HG03135 (cell line): ENCODE measurements at regions not wholly inside any gene's neighbourhood (a gene's known extent, or its start where the extent isn't known, plus 50 kb on each side); places are given as distances from the start of the nearest gene placed in this dataset.
"Not testable (repeated sequence)": the region's sequence is repeated elsewhere in the genome, so short reads cannot be mapped to it uniquely, and the experiment has no call there.

ENCODE experiments used
- ATAC-seq: cut with Tn5 transposase; IDR thresholded peaks from one replicate; pipeline ENCODE4 v1.9.1; 2021; ENCODE audit warnings: mild to moderate bottlenecking, moderate library complexity; ENCODE audit not compliant: unreplicated experiment

DNA sequence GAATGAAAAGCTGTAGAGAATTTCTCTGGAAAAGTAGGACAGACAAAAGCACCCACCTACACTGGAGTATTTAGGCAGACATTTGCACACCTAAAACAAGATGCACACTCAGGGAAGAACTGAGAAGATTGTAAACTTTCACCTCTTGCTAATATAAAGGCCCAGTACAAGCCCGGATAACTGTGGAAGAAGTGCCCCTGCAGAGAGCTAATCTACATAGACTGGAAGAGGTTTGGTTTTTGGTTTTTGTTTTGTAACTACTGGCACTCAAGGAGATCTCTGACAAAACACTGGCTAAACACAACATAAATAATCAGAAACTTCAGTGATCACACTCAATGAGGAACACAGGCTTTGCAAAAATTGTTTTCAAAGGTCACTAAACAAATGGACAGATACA lies 782.2 kb upstream of the SLC8A1 start:
- ATAC-seq = no peak

DNA sequence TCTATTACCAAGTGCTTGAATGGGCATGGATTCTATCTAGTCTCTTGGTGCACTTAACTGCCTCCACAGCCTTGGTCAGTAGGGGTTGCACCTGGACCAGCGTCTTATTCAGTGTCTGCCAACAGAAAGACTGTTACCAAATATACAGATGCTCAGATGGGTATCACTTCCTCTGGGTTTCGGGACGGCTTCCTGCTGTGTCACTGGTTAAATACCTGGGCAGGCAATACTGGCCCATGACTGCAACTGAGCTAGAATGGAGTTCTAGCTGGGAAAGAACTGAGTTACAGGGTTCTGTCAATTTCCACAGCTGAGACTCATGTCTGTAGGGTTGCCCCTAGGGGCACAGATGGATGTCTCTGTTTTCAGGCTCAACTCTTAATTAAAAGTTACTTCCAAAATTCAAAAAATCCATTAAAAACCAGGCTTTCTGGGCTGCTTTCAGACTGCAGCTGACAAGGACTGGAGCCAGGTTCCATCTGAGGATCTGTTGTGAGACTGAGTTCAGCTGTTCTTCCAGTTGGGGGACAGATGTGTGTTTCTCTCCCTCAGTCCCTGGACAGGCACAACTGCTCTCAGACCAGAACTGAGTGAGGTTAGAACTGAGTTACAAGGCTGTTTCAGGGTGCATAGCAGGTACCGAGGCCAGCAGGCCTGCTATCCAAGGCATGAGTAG lies 789.6 kb upstream of the SLC8A1 start:
- ATAC-seq = no peak

DNA sequence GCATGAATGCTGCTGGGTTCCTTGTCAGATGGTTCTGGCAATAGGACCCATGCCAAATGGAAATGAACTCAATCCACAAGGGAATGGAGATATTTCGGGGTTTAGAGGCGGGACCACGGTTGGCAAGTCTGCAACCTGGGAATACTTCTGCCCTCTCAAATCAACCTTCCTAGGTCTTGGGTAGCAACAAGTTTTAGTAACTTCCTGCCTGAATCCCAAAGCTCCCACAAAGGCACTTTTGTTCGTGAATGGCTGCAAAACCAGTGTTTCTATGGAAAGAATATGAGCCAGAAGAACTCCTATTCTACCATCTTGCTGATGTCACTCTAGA lies 790.1 kb upstream of the SLC8A1 start:
- no peak for ATAC-seq

DNA sequence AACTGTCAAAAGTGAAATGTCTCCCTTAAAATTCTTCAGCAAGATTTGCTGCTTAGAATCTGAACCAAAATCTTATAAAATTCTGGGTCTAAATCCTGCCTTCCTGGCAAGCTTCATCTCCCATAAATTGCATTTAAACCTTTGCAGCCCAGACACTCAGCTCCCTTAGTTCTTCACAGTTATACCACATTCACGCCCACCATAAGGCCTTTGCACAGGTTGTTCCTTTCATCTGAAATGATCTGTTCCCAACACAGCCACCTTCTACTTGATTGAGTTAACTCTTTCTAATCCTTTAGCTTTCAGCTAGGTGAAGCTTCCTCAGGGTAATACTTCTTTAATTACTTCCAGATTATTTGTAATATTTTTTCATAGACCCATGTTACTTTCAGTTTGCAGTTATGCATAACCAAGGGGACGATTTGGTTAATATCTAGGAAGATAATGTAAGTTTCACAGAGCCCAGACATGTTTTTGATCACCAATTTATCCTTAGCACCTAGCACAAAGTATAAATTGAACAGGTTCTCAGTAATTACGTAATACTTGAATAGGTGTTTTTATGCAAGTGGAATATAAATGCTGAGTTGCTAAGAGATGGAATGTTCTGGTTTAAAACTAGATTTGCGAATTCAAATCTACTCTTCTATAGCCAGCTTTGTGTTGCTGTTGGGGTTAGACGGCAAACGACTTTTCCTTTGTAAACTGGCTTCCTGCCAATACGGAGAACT lies 779.7 kb upstream of the PKDCC start:
- ATAC-seq = no peak

DNA sequence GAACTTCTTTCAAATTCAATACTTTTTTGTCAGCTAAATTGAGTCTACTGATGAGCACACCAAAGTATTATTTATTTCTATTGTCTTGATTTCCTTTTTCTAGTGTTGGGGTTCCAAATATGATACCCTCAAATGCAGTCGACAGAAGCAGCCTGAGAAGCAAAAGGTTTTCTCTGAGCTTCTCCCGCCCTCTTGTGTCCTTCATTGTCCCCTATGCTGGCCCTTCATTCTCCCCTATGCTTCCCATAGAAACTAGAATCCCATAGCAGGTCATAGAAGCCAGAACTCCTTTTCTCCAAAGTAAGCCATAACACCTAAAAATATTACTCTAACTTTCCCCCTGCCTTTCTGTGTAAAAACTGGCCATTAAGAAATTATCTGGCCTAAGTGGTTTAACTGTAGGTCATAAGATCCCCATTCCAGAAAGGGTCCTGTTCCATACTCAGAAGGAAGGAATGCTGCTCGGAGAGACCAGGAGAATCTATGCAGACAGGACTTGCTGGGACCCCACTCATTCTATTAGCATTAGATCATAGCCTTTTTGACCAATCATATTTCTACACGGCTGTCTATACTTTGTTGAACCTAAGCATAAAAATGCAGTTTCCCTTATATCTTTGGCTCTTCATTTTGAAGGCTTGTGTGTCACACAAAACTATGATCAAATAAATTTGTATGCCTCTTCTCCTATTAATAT lies 764.6 kb upstream of the PKDCC start:
- ATAC-seq = no peak

DNA sequence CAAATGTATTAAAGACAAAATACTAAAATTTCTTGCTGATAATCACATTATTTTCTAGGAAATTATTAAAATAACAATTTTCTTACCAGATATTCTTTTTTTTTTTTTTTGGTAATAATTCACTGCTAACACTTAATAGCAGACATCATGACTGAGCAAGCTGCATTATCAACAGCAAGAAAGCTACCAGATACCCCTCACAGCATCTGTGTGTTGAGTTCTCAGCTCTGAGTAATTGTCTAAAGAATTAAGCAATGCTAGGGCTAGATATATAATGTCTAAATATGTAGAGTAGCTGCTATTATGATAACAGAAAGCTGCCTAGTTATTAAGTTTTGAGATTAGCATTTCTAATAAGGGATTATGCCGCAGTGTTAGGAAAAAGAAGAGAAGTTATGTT lies 754.3 kb upstream of the PKDCC start:
- no peak for ATAC-seq

DNA sequence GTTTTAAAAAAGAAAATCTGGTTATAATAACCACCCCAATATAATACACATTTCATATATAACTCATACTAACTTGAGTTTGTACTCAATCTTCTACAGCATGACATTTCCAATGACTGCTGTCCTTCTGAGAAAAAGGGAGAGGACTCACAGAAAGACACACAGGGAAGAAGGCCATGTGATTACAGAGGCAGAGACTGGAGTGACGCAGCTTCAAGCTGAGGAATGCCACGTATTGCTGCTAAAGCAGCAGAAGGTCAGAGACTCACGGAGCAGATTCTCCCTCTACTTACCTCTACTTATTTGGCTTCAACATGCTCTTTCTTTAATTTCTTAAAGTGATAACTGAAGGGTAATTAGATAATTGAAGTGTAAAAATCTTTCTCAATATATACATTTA lies 753.5 kb upstream of the PKDCC start:
- ATAC-seq = no peak

DNA sequence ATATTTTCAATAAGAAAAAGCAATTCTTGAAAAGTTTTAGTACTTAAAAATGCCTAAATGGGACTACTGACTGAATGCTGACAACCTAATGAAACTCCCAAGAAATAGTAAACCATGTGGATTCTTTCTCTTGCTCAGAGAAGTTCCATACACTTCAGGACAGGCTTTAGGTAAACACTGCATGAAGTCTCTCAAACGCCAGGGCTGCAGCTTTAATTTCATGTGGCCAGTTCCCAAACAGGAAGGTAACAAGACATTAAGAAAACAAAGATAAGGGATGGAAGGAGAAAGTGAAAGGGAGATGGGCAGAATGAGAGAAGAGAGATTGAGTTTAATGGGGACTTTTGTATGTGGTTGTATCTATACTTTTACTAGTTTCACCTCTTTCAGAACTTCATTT lies 734.7 kb upstream of the PKDCC start:
- no peak for ATAC-seq

DNA sequence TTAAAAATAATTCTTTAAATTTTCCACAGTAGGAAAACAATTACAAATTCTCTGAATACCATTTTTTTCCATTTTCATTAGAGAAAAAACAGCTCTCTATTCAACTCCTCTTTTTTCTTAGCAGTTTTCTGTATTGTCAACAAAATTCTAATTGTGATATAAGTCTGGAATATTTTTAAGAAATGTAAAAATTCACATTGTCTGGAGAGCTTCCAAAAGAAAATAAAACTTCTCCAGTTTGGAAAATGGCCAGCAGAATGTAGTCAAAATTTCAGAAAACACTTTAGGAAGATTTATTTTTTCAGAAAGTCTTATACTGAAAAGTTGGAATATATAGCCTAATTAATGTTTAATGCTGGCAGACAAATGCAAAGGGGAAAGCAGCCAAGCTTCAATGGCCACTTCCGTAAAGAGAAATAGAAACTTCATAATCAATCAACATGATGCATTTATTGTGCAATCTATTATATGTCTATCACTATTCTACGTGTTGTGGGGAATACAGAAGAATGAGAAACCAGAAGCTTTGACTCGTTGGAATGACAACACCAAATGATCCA lies 733.2 kb upstream of the PKDCC start:
- no peak for ATAC-seq

DNA sequence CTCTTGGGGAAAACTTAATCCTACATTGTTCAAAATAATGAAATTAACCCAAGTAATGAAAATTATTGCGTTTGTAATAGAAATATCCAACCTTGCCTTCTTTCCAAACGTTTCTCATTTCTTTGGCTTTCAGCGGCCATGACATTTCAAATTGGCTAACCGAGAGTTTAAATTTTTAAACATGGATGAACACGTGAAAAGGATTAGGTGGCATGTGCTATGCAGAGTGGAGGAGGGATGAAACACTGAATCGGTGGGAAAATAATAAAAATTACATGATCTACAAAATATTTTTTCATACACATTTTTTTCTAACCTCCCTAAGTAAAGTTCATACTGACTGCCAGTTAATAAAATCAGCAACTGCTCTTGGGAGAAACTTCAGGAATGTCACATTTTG lies 728.4 kb upstream of the PKDCC start:
- no peak for ATAC-seq

DNA sequence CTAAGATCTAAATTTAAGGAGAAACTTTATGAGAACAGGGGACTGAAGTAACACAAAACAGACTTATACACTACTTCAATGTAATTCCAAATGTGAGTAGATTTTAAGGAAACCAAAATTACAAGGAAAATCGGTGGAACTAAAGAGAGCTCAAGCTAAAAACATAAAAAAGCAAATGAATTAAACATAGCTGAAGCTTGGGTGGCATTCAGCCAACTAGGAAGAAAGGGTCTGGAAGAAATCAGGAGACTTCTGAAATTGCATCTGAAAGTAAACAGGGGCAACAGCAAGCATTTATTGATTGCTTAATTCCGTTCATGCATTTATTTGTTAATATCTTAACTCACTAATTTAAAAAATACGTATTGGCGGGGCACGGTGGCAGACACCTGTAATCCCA lies 727.3 kb upstream of the PKDCC start:
- ATAC-seq = no peak

DNA sequence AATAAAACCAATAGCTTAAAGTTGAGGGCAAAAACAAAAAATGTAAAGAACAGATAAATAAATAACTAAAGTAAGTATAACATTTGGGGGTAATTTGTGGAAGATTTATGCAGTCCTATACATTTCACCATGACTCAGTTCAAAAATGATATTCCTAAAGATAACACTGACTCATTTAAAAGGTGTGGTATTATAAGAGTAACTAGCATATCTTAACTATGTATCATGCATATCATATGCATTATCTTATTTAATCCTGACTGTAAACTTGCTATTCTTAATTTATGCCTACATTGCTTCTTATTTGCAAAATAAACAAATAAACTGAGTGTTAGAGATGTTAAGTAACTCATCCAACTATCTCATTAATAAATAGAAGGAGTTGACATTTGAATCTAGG lies 726.5 kb upstream of the PKDCC start:
- no peak for ATAC-seq

DNA sequence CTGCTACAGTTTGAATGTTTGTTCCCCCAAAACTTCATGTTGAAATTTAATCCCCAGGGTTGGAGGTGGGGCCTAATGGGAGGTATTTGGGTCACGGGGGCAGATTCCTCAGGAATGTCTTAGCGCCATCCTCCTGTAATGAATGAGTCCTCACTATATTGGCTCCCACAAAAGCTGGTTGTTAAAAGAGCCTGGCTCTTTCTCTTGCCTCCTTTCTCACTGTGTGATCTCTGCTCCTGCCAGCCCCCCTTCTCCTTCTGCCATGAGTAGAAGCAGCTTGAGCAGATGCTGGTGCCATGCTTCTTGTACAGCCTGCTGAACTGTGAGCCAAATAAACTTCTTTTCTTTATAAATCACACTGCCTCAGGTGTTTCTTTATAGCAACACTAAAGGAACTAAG lies 721.0 kb upstream of the PKDCC start:
- ATAC-seq = no peak

DNA sequence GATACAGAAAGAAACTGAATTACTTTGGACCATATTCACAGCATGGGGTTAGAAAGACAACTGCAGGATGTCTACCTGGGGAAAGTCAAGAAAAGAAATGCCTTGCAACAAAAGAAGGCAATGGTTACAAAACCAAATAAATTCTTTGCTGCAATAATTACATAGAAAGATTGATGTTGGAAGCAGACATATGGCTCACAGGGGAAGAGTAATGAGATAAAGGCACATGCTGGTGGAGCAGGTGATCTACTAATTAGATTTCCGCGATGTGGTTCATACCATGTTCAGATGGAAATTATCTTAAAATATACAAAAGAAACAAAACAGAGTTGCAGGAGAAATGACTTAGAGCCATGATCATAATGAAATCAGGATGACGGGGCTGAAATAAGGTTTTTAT lies 718.8 kb upstream of the PKDCC start:
- no peak for ATAC-seq

DNA sequence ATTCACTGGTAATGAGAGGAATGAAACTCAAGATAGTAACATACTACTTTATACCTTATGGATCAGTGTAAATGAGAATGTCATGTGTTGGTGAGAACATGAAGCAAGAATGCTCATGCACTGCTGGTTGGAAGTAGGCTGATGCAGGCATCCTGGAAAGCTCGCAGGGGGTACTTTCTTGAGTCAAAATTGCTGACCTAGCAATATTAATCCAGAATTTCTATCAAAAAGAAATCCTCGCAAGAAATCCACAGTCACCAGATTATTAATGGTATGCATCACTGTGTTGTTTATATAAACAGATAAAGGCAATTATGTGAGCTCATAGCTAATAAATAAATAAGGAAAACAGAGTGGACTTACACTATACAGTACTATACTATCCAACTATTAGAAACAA lies 713.7 kb upstream of the PKDCC start:
- ATAC-seq = no peak

DNA sequence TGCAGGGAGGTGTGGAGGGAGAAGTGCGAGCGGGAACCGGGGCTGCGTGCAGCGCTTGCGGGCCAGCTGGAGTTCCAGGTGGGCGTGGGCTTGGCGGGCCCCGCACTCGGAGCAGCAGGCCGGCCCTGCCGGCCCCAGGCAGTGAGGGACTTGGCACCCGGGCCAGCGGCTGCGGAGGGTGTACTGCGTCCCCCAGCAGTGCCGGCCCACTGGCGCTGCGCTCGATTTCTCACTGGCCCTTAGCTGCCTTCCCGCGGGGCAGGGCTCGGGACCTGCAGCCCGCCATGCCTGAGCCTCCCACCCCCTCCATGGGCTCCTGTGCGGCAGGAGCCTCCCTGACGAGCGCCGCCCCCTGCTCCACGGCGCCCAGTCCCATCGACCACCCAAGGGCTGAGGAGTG lies 712.2 kb upstream of the PKDCC start:
- not testable (repeated sequence) for ATAC-seq

DNA sequence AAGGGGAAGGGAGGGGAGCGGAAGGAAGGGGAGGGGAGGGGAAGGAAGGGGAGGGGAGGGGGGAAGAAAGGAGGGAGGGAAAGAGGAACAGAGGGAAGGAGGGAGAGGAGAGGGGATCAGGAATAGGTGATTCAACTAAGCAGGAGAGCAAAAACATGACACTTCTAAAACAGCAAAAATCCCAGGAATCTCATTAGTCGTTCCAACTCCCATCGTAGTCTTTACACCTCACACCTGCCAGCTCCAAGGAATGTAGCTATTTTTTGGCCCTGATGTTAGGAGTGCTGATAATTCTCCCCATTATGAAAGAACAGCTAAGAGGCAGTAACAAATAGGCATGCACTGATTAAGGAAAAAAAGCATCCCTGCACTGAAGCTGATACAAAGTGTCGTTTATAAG lies 709.9 kb upstream of the PKDCC start:
- no peak for ATAC-seq

DNA sequence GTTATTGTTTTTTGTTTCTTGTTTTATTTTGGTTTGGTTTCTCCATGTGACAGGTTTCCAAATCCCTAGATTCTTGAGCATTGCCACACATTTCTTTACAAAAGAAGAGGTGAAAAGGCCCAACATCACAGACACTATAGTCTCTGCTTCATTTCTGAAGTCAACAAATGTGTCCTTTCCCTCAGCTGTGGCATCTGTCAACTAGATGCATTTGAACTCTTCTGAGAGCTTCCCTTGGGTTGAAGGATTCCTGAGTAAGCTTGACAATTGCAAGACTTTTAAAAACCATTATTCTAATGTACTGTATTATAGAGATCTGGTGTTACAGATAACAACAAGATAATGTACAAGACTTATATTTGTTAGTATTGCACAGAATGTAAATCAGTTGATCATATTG lies 703.3 kb upstream of the PKDCC start:
- ATAC-seq = no peak

DNA sequence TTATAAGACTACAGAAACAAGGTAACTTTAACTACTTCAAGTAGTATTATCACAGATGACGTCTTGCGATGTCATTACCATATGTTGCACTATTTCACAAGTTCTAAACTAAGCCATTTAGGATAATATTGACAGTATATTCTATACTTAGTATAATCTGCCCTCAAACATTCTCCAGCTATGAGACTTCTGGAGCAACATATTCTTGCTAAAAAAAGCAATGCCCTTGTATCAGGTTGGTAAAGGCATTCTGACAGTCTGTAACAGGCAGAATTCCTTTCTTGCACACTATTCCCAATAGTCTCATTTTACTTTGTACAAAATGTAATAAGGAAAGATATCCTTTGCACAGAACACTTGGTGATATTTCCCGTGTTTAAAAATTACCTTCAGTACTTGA lies 694.8 kb upstream of the PKDCC start:
- ATAC-seq = no peak

DNA sequence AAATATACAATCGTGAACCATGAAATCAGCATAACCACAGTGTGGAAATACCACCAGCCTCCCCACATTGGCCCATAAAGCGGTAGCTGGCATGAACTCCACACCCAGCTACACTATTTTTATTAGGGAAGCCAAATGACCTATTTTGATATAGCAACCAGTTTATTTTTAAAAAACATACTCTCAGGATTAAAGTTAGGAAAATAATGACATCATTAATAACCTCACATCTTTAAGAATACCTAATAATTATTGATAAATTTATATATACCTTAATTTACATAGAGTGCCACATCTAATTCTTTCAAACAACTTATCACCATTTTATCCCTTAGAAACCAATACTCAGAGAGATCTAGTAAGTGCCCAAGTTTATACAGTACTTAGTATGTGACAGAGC lies 692.0 kb upstream of the PKDCC start:
- no peak for ATAC-seq

DNA sequence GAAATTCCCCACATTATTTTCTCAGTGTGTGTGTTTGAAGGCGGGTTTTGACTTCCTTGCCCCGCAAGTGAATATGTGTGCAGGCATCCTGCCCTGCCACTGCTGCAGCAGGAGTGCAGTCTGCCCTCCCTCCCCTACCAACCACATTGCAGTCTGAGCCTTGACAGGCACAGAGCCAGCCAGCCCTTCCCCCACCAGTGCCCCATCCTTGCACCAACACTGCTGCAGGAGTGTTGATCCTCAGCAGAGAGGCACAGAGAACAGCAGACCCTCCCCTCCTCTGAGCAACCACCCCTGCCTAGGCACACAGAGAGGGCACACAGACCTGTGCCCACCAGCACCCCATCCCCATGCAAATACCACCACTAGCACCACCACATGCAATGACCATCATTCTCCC lies 683.0 kb upstream of the PKDCC start:
- no peak for ATAC-seq

DNA sequence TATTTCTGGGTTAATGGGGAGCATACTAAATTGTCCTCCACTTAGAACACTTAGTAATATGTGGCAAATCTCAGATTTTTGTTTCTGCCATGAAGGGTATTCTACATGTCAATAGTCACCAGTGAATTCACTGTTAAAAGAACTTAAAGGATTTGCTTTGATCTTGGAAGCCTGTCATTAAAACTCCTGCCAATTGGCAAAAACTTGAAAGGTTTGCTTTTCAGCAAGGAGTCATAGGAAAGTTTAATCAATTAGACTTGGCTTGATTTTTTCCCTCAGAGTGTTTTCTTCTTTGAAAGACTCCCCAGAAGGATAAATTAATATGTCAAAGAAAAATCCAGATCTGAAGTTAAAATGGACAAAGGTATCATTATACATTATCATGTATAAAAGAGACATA lies 671.9 kb upstream of the PKDCC start:
- no peak for ATAC-seq
